Activated naive CD4-positive, alpha-beta T cell treated with anti-CD3 and anti-CD28 coated beads, Interleukin-2, amount 10 ng/mL, durations not matched to agents 7 days and 5 days (primary cell): ENCODE measurements at regions not wholly inside any gene's neighbourhood (a gene's known extent, or its start where the extent isn't known, plus 50 kb on each side); places are given as distances from the start of the nearest gene placed in this dataset.

ENCODE experiments used
- CTCF ChIA-PET: fragments of 350-600 bp; sonication (Branson Sonifier 250); formaldehyde crosslinking; loops from one replicate; lab custom pipeline; 2021; ENCODE audit warnings: antibody characterized with exemption; lab: Charles Lee
- DNase-seq: peaks from one replicate; pipeline ENCODE4 v3.0.0-alpha.2; 2020
- H3K27ac Mint-ChIP-seq: one replicate; pipeline ENCODE4 v1.8.0; 2021; ENCODE audit warnings: mild to moderate bottlenecking, moderate library complexity, mixed read lengths
- H3K27me3 Mint-ChIP-seq: one replicate; pipeline ENCODE4 v1.8.0; 2021; ENCODE audit warnings: mild to moderate bottlenecking, mixed read lengths
- H3K36me3 Mint-ChIP-seq: one replicate; pipeline ENCODE4 v1.8.0; 2021; ENCODE audit warnings: mixed read lengths
- H3K4me1 Mint-ChIP-seq: one replicate; pipeline ENCODE4 v1.8.0; 2021; ENCODE audit warnings: mixed read lengths
- H3K4me3 Mint-ChIP-seq: one replicate; pipeline ENCODE4 v1.8.0; 2021; ENCODE audit warnings: mild to moderate bottlenecking, moderate library complexity, mixed read lengths
- H3K9me3 Mint-ChIP-seq: one replicate; pipeline ENCODE4 v1.8.0; 2021; ENCODE audit warnings: mixed read lengths

- Mint-ChIP-seq H3K27ac (no peak overlapping the region), H3K9me3 (peaks cover 2% of the 10 kb centered on the region)
Observed at GRCh38 chr4:181234951-181235680, 1008.1 kb upstream of the TENM3 start.

DNA sequence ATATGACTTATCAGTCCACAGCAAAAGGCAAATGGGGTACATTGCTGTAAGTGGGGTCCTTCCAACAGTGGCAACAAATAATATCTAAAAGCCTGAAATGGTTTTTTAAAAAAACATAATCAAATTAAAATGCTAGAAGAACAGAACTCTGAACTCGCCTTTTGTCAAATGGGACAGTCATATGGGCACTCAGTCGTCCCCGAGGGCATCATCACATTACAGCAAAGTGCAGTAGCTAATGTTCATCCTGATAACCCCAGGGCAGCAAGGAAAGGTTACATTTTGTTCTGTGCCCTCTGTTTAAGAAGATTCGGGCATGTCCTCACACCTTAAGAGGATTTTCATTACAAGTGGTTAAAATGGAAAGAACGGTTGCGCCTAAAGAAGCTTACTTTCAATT is 997.9 kb upstream of the TENM3 start:
- no peak overlapping the region for H3K27ac Mint-ChIP-seq
- CTCF ChIA-PET: no interaction called here
- H3K4me3 Mint-ChIP-seq: no peak overlapping the region
- no peaks in the 10 kb centered on the region for H3K4me1 Mint-ChIP-seq
- H3K9me3 Mint-ChIP-seq: peaks cover 6% of the 10 kb centered on the region
- no peak for DNase-seq
- no peaks in the 10 kb centered on the region for H3K27me3 Mint-ChIP-seq
- H3K36me3 Mint-ChIP-seq: no peaks in the 10 kb centered on the region

More at GRCh38 chr4:181234951-181235680, 1008.1 kb upstream of the TENM3 start:
- H3K4me1 Mint-ChIP-seq: no peaks in the 10 kb centered on the region
- H3K36me3 Mint-ChIP-seq: no peaks in the 10 kb centered on the region
- no peaks in the 10 kb centered on the region for H3K27me3 Mint-ChIP-seq
- H3K4me3 Mint-ChIP-seq: no peak overlapping the region
- no peak for DNase-seq
- CTCF ChIA-PET: no interaction called here

DNA sequence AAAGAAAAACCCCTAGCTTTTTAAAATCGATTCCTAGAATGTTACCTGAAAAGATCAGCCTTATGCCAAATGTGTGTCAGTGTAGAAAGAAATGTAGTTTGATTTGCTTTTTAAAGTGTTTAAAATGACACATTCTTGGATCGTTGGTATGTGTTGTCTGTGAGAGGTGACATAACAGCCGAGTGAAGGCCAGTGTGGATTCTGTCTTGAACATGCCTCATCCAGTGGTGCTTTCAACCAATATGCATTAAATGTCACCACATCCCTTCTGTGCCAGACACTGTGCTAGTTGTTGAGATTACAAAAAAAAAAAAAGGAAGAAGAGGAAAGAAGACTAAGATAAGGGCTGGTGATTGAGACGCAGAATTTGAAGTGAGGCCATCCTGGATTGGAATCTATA is 994.2 kb upstream of the TENM3 start:
- Mint-ChIP-seq H3K4me1 (no peaks in the 10 kb centered on the region), H3K9me3 (peaks cover 4% of the 10 kb centered on the region)
- CTCF ChIA-PET: no interaction called here

DNA sequence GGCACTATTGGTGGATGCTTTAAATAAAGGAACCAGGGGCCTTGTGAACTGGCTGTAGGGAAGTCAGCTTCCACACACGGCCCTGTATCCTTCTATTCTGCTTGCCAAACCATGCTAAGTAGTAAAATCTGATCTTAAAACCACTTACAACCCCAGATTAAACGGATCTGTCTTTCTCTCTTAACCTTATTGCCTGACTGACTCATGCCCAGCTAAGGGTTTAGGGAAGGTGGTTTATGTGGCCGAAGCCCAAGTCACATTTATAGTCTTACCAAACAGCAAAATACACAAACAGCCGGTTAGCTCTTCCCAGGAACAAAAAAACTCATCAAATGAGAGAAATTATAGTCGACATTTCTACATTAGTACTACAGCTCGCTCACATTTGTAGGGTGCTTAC is 988.4 kb upstream of the TENM3 start:
- Mint-ChIP-seq H3K9me3 (peaks cover 4% of the 10 kb centered on the region), H3K4me3 (no peak overlapping the region), H3K27me3 (no peaks in the 10 kb centered on the region), H3K36me3 (no peaks in the 10 kb centered on the region), H3K4me1 (no peaks in the 10 kb centered on the region), H3K27ac (no peak overlapping the region)
- no peak for DNase-seq
- CTCF ChIA-PET: no interaction called here

More for the DNA sequence above, 994.2 kb upstream of the TENM3 start:
- no peak for DNase-seq
- no peak overlapping the region for H3K4me3 Mint-ChIP-seq
- H3K27me3 Mint-ChIP-seq: no peaks in the 10 kb centered on the region
- no peaks in the 10 kb centered on the region for H3K36me3 Mint-ChIP-seq
- no peak overlapping the region for H3K27ac Mint-ChIP-seq

DNA sequence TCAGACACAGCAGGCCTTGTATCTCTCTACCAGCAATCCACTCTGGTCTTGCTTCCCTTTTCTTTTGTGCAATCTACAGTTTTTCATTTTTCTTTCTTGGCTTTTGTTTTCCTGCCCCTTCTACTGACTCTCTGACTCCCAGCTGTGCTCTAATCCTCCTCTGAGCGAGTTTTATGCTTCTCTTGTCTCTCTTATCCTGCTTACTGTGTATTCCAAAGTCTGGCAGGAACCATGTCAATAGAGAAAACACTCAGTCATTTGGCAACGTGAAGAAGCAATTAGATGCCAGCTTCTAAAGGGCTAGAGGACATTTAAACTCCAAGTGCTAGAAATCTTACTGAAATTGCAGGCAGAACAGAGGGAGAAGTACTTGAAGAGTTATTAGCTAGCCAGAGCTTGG is 984.6 kb upstream of the TENM3 start:
- no peak for DNase-seq
- H3K27me3 Mint-ChIP-seq: no peaks in the 10 kb centered on the region
- no peak overlapping the region for H3K4me3 Mint-ChIP-seq
- no peaks in the 10 kb centered on the region for H3K4me1 Mint-ChIP-seq
- CTCF ChIA-PET: no interaction called here
- peaks cover 2% of the 10 kb centered on the region for H3K9me3 Mint-ChIP-seq
- no peaks in the 10 kb centered on the region for H3K36me3 Mint-ChIP-seq
- H3K27ac Mint-ChIP-seq: no peak overlapping the region

DNA sequence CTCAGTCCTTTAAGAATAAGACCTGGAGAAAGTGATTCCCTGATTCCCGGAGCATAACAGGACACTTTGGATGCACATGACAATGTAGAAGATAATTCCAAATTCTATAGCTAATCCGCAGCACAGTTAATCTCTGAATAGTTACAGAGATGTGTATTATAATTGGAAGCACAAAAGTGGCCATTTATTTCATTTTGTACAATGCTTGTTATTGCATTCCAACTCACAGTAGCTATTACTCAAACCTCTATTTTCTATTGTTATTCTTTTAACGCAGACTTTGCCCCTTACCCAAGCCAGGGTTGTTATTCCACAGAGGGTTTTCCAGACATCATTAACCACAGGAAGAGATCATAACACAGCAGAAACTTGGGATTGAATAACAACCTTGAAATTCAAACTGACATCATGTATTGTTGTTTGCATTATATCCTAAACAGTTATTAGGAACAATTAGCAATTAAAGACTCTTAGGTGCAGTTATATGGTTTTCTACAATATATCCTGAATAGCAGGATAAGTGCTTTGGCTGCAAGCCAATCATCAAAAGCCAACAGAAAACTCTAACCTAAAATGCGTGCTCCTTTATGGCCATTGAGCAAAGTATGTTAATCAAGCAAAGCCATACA is 984.0 kb upstream of the TENM3 start:
- Mint-ChIP-seq H3K27ac (no peak overlapping the region), H3K36me3 (no peaks in the 10 kb centered on the region), H3K27me3 (no peaks in the 10 kb centered on the region), H3K4me3 (no peak overlapping the region), H3K4me1 (no peaks in the 10 kb centered on the region), H3K9me3 (peaks cover 2% of the 10 kb centered on the region)
- CTCF ChIA-PET: no interaction called here
- DNase-seq: no peak

DNA sequence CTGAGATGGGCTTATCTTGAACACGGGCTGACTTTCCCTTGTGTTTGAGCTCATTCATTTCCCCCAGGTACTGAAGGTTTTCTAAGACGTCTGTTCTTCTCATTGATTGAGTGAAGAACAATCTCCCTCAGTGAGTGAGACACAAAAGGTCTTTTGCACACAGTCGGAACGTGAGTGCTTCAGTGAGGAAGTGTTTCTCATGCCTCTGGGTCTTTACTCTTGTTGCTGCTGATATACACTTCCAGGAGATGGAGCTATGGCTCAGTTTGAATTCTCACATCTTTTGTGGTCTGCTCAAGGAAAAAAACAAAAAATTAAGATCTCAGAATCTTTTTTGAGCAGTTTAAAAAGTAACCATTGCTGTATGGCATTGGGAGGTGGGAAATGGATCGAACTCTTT is 981.9 kb upstream of the TENM3 start:
- H3K4me3 Mint-ChIP-seq: no peak overlapping the region

GRCh38 chr4:181264893-181265292 is 978.3 kb upstream of the TENM3 start:
- Mint-ChIP-seq H3K4me3 (no peak overlapping the region), H3K27ac (no peak overlapping the region), H3K4me1 (no peaks in the 10 kb centered on the region), H3K36me3 (no peaks in the 10 kb centered on the region), H3K27me3 (no peaks in the 10 kb centered on the region), H3K9me3 (no peaks in the 10 kb centered on the region)
- DNase-seq: no peak
- CTCF ChIA-PET: no interaction called here

More for the DNA sequence above, 981.9 kb upstream of the TENM3 start:
- H3K27ac Mint-ChIP-seq: no peak overlapping the region
- H3K36me3 Mint-ChIP-seq: no peaks in the 10 kb centered on the region
- DNase-seq: no peak
- H3K4me1 Mint-ChIP-seq: no peaks in the 10 kb centered on the region
- CTCF ChIA-PET: no interaction called here
- H3K27me3 Mint-ChIP-seq: no peaks in the 10 kb centered on the region
- no peaks in the 10 kb centered on the region for H3K9me3 Mint-ChIP-seq

GRCh38 chr4:181265370-181265769 is 977.8 kb upstream of the TENM3 start:
- DNase-seq: no peak
- H3K9me3 Mint-ChIP-seq: no peaks in the 10 kb centered on the region
- CTCF ChIA-PET: interaction anchor here (1.0 kb wide), 1 partner anchor 107 kb away, joined by 3 read pairs; no protein-coding TSS in a partner anchor
- H3K36me3 Mint-ChIP-seq: no peaks in the 10 kb centered on the region
- H3K27me3 Mint-ChIP-seq: no peaks in the 10 kb centered on the region
- no peak overlapping the region for H3K27ac Mint-ChIP-seq
- H3K4me1 Mint-ChIP-seq: no peaks in the 10 kb centered on the region
- H3K4me3 Mint-ChIP-seq: no peak overlapping the region

- Mint-ChIP-seq H3K27me3 (no peaks in the 10 kb centered on the region), H3K4me3 (no peak overlapping the region), H3K27ac (no peak overlapping the region), H3K36me3 (no peaks in the 10 kb centered on the region), H3K4me1 (no peaks in the 10 kb centered on the region), H3K9me3 (peaks cover 5% of the 10 kb centered on the region)
- DNase-seq: no peak
- CTCF ChIA-PET: no interaction called here
Observed at GRCh38 chr4:181271116-181271640, 972.0 kb upstream of the TENM3 start.

DNA sequence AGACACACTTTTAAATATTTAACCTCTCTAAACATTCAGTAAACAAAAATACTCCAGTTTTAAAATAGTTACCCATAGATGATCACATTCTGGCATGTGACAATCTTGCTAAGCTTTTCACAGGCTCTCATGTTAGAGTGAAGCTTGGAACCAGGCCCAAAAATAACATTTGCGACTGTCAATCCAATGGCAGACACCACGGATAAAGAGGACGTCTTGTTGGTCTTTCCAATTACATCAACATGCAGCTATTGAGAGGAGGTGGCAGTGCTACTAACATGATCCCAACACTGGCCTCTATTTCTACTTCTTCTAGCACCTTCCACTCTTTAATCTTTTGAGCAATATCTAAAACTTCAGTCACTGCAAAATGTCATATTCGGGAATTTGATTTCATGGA is 970.8 kb upstream of the TENM3 start:
- Mint-ChIP-seq H3K4me3 (no peak overlapping the region), H3K27me3 (no peaks in the 10 kb centered on the region), H3K27ac (no peak overlapping the region), H3K9me3 (peaks cover 5% of the 10 kb centered on the region), H3K4me1 (no peaks in the 10 kb centered on the region), H3K36me3 (no peaks in the 10 kb centered on the region)
- no peak for DNase-seq
- CTCF ChIA-PET: no interaction called here

DNA sequence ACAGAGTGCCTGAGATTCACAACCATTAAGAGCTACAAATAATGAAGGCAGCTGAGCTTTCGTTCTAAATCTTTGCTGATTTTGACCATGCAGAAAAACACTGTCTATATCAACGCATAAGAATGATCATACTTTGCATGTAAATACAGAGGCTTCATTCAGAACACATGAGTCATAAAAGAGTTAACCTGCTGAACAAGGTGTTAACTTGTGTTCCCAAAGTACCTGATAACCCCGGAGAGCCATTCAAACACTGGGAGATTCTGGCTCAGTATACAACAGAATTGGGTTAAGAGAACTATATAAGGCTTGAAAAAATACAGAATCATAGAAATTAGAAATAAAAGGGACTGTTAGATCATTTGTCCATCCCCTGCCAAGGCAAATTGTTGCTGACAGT is 964.3 kb upstream of the TENM3 start:
- H3K27me3 Mint-ChIP-seq: no peaks in the 10 kb centered on the region
- no peak overlapping the region for H3K27ac Mint-ChIP-seq
- no peaks in the 10 kb centered on the region for H3K4me1 Mint-ChIP-seq
- H3K4me3 Mint-ChIP-seq: no peak overlapping the region
- peaks cover 3% of the 10 kb centered on the region for H3K9me3 Mint-ChIP-seq
- H3K36me3 Mint-ChIP-seq: no peaks in the 10 kb centered on the region
- DNase-seq: no peak
- CTCF ChIA-PET: no interaction called here

GRCh38 chr4:181281451-181281850 is 961.8 kb upstream of the TENM3 start:
- no peak for DNase-seq
- H3K27me3 Mint-ChIP-seq: no peaks in the 10 kb centered on the region
- H3K9me3 Mint-ChIP-seq: peaks cover 2% of the 10 kb centered on the region
- no peak overlapping the region for H3K27ac Mint-ChIP-seq
- CTCF ChIA-PET: no interaction called here
- H3K4me3 Mint-ChIP-seq: no peak overlapping the region
- H3K36me3 Mint-ChIP-seq: no peaks in the 10 kb centered on the region
- no peaks in the 10 kb centered on the region for H3K4me1 Mint-ChIP-seq

DNA sequence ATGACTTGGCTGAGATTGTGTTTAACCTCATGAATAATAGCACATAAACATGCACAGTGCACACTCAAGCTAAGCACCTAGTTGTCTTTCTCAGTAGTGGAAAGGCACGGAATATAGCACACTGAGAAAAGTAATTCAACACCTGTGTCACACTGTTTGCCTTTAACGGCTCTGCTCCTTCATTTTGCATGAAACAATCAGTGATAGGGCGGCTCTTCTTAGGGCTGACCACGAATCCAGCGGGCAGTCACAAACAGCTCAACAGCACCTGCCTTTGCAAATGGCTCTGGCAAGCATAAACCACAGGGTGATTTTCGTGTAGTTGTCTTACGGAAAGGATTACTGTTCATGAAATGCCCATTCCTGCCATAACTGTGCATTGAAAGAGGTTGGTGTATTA is 954.0 kb upstream of the TENM3 start:
- CTCF ChIA-PET: no interaction called here
- Mint-ChIP-seq H3K9me3 (peaks cover 7% of the 10 kb centered on the region), H3K27me3 (no peaks in the 10 kb centered on the region), H3K4me3 (no peak overlapping the region), H3K36me3 (no peaks in the 10 kb centered on the region), H3K4me1 (no peaks in the 10 kb centered on the region), H3K27ac (no peak overlapping the region)
- DNase-seq: no peak

- H3K27me3 Mint-ChIP-seq: no peaks in the 10 kb centered on the region
- DNase-seq: no peak
- no peaks in the 10 kb centered on the region for H3K4me1 Mint-ChIP-seq
- CTCF ChIA-PET: no interaction called here
- H3K4me3 Mint-ChIP-seq: no peak overlapping the region
- no peaks in the 10 kb centered on the region for H3K36me3 Mint-ChIP-seq
- H3K27ac Mint-ChIP-seq: no peak overlapping the region
- H3K9me3 Mint-ChIP-seq: peaks cover 6% of the 10 kb centered on the region
Observed at GRCh38 chr4:181291615-181292014, 951.6 kb upstream of the TENM3 start.
